HG02973 (cell line): ENCODE measurements at regions not wholly inside any gene's neighbourhood (a gene's known extent, or its start where the extent isn't known, plus 50 kb on each side); places are given as distances from the start of the nearest gene placed in this dataset.
A peak's percentile ranks its signal among the peaks of the same experiment; 100 is the strongest.

ENCODE experiments used
- ATAC-seq: cut with Tn5 transposase; IDR thresholded peaks from one replicate; pipeline ENCODE4 v1.9.1; 2021; ENCODE audit warnings: moderate library complexity; ENCODE audit not compliant: unreplicated experiment

GRCh38 chr3:161794551-161794950 is 297.9 kb downstream of the OTOL1 start:
- no peak for ATAC-seq

GRCh38 chr3:161796312-161796711 is 299.7 kb downstream of the OTOL1 start:
- no peak for ATAC-seq

- no peak for ATAC-seq
These were observed 300.2 kb downstream of the OTOL1 start for GRCh38 chr3:161796780-161797179.

GRCh38 chr3:161798016-161798415 is 301.4 kb downstream of the OTOL1 start:
- ATAC-seq: no peak

- no peak for ATAC-seq
These were observed 304.5 kb downstream of the OTOL1 start for GRCh38 chr3:161800985-161801559.

GRCh38 chr3:161818106-161818505 is 321.5 kb downstream of the OTOL1 start:
- no peak for ATAC-seq

- no peak for ATAC-seq
These were observed 325.0 kb downstream of the OTOL1 start for GRCh38 chr3:161821591-161821990.

- ATAC-seq: no peak
These were observed 325.7 kb downstream of the OTOL1 start for GRCh38 chr3:161822291-161822690.

- no peak for ATAC-seq
These were observed 327.3 kb downstream of the OTOL1 start for GRCh38 chr3:161823910-161824309.

GRCh38 chr3:161838021-161838420 is 341.4 kb downstream of the OTOL1 start:
- no peak for ATAC-seq

GRCh38 chr3:161848376-161848775 is 351.8 kb downstream of the OTOL1 start:
- ATAC-seq: no peak

GRCh38 chr3:161851941-161852566 is 355.4 kb downstream of the OTOL1 start:
- peak; percentile 96 for ATAC-seq

- no peak for ATAC-seq
These were observed 356.1 kb downstream of the OTOL1 start for GRCh38 chr3:161852744-161853143.

- peak; percentile 58 for ATAC-seq
These were observed 357.7 kb downstream of the OTOL1 start for GRCh38 chr3:161854232-161854771.

- ATAC-seq: no peak
These were observed 362.4 kb downstream of the OTOL1 start for GRCh38 chr3:161859057-161859456.

- no peak for ATAC-seq
These were observed 363.4 kb downstream of the OTOL1 start for GRCh38 chr3:161859865-161860450.

GRCh38 chr3:161863775-161864174 is 367.2 kb downstream of the OTOL1 start:
- ATAC-seq: no peak

- ATAC-seq: no peak
These were observed 369.6 kb downstream of the OTOL1 start for GRCh38 chr3:161866176-161866575.

- no peak for ATAC-seq
These were observed 378.9 kb downstream of the OTOL1 start for GRCh38 chr3:161875483-161875882.

GRCh38 chr3:161879470-161879869 is 382.9 kb downstream of the OTOL1 start:
- ATAC-seq: no peak

GRCh38 chr3:161884830-161885229 is 388.2 kb downstream of the OTOL1 start:
- ATAC-seq: no peak

GRCh38 chr3:161890147-161890625 is 393.6 kb downstream of the OTOL1 start:
- ATAC-seq: no peak
